CD4-positive, alpha-beta T cell (primary cell): ENCODE measurements at regions not wholly inside any gene's neighbourhood (a gene's known extent, or its start where the extent isn't known, plus 50 kb on each side); places are given as distances from the start of the nearest gene placed in this dataset.

Source experiments
- ATAC-seq: fragments of 200-7000 bp; cut with Tn5 transposase; one replicate; pipeline ENCODE4 v1.10.0; 2022; ENCODE audit warnings: mild to moderate bottlenecking; ENCODE audit not compliant: poor library complexity
- CTCF ChIA-PET: fragments of 350-600 bp; sonication (Branson Sonifier 250); formaldehyde crosslinking; loops from one replicate; lab custom pipeline; 2021; ENCODE audit warnings: antibody characterized with exemption, inconsistent platforms; lab: Charles Lee
- POLR2A ChIA-PET: fragments of 350-600 bp; sonication (Branson Sonifier 250); formaldehyde crosslinking; loops from one replicate; lab custom pipeline; 2021; ENCODE audit warnings: antibody characterized with exemption, inconsistent platforms; lab: Charles Lee
- DNase-seq, 14 experiments: peaks; one replicate each; pipeline ENCODE4 v3.0.0-alpha.2; 2013 to 2020; ENCODE audit warnings: mixed read lengths in 2 of 14
- H3K27ac ChIP-seq, 2 donors: one replicate each; pipeline versions ENCODE4 v1.5.1 to v1.7.0; 2013; ENCODE audit warnings: low read length in 2 of 2, low read depth in 1 of 2, mild to moderate bottlenecking in 1 of 2
- H3K27me3 ChIP-seq, 2 experiments: 1 replicate in 1 of 2; 2 replicates in 1 of 2; pipeline versions ENCODE4 v1.6.1 to v1.7.0; 2013; ENCODE audit warnings: low read length in 2 of 2, control low read depth in 1 of 2, mild to moderate bottlenecking in 1 of 2, moderate library complexity in 1 of 2; ENCODE audit not compliant: insufficient read depth in 2 of 2, control insufficient read depth in 1 of 2
- H3K36me3 ChIP-seq: one replicate; pipeline ENCODE4 v1.6.1; 2013; ENCODE audit warnings: low read length, control low read depth; ENCODE audit not compliant: insufficient read depth
- H3K4me1 ChIP-seq: one replicate; pipeline ENCODE4 v1.6.1; 2013; ENCODE audit warnings: low read length, control low read depth; ENCODE audit not compliant: insufficient read depth
- H3K4me3 ChIP-seq: one replicate; pipeline ENCODE4 v1.5.1; 2013; ENCODE audit warnings: mild to moderate bottlenecking, low read length, moderate library complexity
- H3K9me3 ChIP-seq, 2 experiments: 1 replicate in 1 of 2; 2 replicates in 1 of 2; pipeline versions ENCODE4 v1.6.1 to v1.7.0; 2013; ENCODE audit warnings: low read length in 2 of 2, mild to moderate bottlenecking in 2 of 2, control low read depth in 1 of 2, moderate library complexity in 1 of 2; ENCODE audit not compliant: control insufficient read depth in 1 of 2, insufficient read depth in 1 of 2
- H3K27ac Mint-ChIP-seq: one replicate; pipeline ENCODE4 v1.8.0; 2020; ENCODE audit warnings: mixed read lengths
- H3K27me3 Mint-ChIP-seq: one replicate; pipeline ENCODE4 v1.8.0; 2021; ENCODE audit warnings: mixed read lengths
- H3K36me3 Mint-ChIP-seq: one replicate; pipeline ENCODE4 v1.8.0; 2021; ENCODE audit warnings: low read depth, mixed read lengths
- H3K4me1 Mint-ChIP-seq: one replicate; pipeline ENCODE4 v1.8.0; 2021; ENCODE audit warnings: low read depth, mixed read lengths
- H3K4me3 Mint-ChIP-seq: one replicate; pipeline ENCODE4 v1.8.0; 2020; ENCODE audit warnings: mild to moderate bottlenecking, mixed read lengths
- H3K9me3 Mint-ChIP-seq: one replicate; pipeline ENCODE4 v1.8.0; 2020; ENCODE audit warnings: mixed read lengths
- CTCF ChIP-seq: fragments of 200-600 bp; IDR thresholded peaks from one replicate; pipeline ENCODE4 v1.8.0; 2022; ENCODE audit warnings: antibody characterized with exemption, mild to moderate bottlenecking
- intact Hi-C, 2 experiments: fragments of 100-400 bp; cut with DNase I in 1 of 2; cut with micrococcal nuclease in 1 of 2; formaldehyde crosslinking; loops; one replicate each; pipeline versions ENCODE4 v1.15.1 to v1.9.0; 2023 to 2025; cut with DNase I, micrococcal nuclease

GRCh38 chr9:87443461-87443860 is 54.2 kb upstream of the DAPK1 start:
- intact Hi-C loops: no loop called here
- peaks cover 17% of the 10 kb centered on the region for H3K4me1 Mint-ChIP-seq
- ChIA-PET CTCF (no interaction called here), POLR2A (interaction anchor here (0.6 kb wide), 1 partner anchor 734 kb away, joined by 3 read pairs; no protein-coding TSS in a partner anchor)
- Histone ChIP-seq H3K9me3 (no peaks in the 10 kb centered on the region), H3K4me3 (no peak overlapping the region), H3K36me3 (no peaks in the 10 kb centered on the region), H3K27ac (no peak overlapping the region), H3K4me1 (no peaks in the 10 kb centered on the region), H3K27me3 (no peaks in the 10 kb centered on the region)
- H3K27ac Mint-ChIP-seq: no peak overlapping the region
- no peak overlapping the region for H3K4me3 Mint-ChIP-seq
- TF ChIP-seq CTCF: no peak
- H3K36me3 Mint-ChIP-seq: no peaks in the 10 kb centered on the region
- no peak for DNase-seq
- no peak for ATAC-seq
- no peaks in the 10 kb centered on the region for H3K9me3 Mint-ChIP-seq
- no peaks in the 10 kb centered on the region for H3K27me3 Mint-ChIP-seq

- Mint-ChIP-seq H3K36me3 (no peaks in the 10 kb centered on the region), H3K27me3 (no peaks in the 10 kb centered on the region), H3K4me1 (peaks cover 17% of the 10 kb centered on the region), H3K27ac (no peak overlapping the region), H3K4me3 (peak overlapping the region; percentile 65), H3K9me3 (no peaks in the 10 kb centered on the region)
- CTCF ChIA-PET: no interaction called here
- Histone ChIP-seq H3K27me3 (no peaks in the 10 kb centered on the region), H3K27ac (no peak overlapping the region), H3K4me3 (no peak overlapping the region), H3K36me3 (no peaks in the 10 kb centered on the region), H3K4me1 (no peaks in the 10 kb centered on the region), H3K9me3 (no peaks in the 10 kb centered on the region)
- no peak for TF ChIP-seq CTCF
- intact Hi-C loops: no loop called here
- DNase-seq: peak in 4 of 14 experiments; percentile 3 to 50 (median 43)
- peak; percentile 51 for ATAC-seq
- POLR2A ChIA-PET: no interaction called here
These were observed 52.0 kb upstream of the DAPK1 start for GRCh38 chr9:87445646-87446045.

- ATAC-seq (no peak), DNase-seq (no peak)
- no peaks in the 10 kb centered on the region for H3K9me3 Mint-ChIP-seq
- Histone ChIP-seq H3K4me3 (no peak overlapping the region), H3K27ac (no peak overlapping the region), H3K27me3 (no peaks in the 10 kb centered on the region), H3K9me3 (no peaks in the 10 kb centered on the region), H3K4me1 (no peaks in the 10 kb centered on the region), H3K36me3 (no peaks in the 10 kb centered on the region)
- TF ChIP-seq CTCF: no peak
- CTCF ChIA-PET: no interaction called here
- H3K4me3 Mint-ChIP-seq: no peak overlapping the region
- H3K27ac Mint-ChIP-seq: no peak overlapping the region
- intact Hi-C loops: no loop called here
- peaks cover 17% of the 10 kb centered on the region for H3K4me1 Mint-ChIP-seq
- no peaks in the 10 kb centered on the region for H3K27me3 Mint-ChIP-seq
- POLR2A ChIA-PET: no interaction called here
- H3K36me3 Mint-ChIP-seq: no peaks in the 10 kb centered on the region
These were observed 51.1 kb upstream of the DAPK1 start for GRCh38 chr9:87446527-87446926.
